Body of pancreas (tissue), 4 donors: ENCODE measurements at regions not wholly inside any gene's neighbourhood (a gene's known extent, or its start where the extent isn't known, plus 50 kb on each side); places are given as distances from the start of the nearest gene placed in this dataset.

Experiments used
- ATAC-seq: fragments of 150-250 bp; one replicate; pipeline ENCODE4 v1.9.1; 2016
- DNase-seq, 4 donors: peaks; one replicate each; pipeline ENCODE4 v3.0.0-alpha.2; 2019
- H3K27ac ChIP-seq, 4 donors: fragments of 200-600 bp; sonication (generic); 1 replicate in 3 of 4; 2 replicates in 1 of 4; pipeline versions ENCODE4 v1.5.1 to v1.6.1; 2016 to 2019; ENCODE audit warnings: mild to moderate bottlenecking in 1 of 4, mixed read lengths in 1 of 4, moderate library complexity in 1 of 4
- H3K27me3 ChIP-seq, 2 donors: fragments of 200-600 bp; sonication (generic); one replicate each; pipeline ENCODE4 v1.6.0; 2016; ENCODE audit warnings: mild to moderate bottlenecking in 1 of 2
- H3K36me3 ChIP-seq, 2 donors: fragments of 200-600 bp; sonication (generic); replicated peaks in 1 of 2; 2 replicates each; pipeline ENCODE4 v1.5.1; 2016; ENCODE audit warnings: low read depth in 2 of 2; ENCODE audit not compliant: insufficient read depth in 1 of 2
- H3K4me1 ChIP-seq: fragments of 200-600 bp; sonication (generic); one replicate; pipeline ENCODE4 v1.6.0; 2016
- H3K4me3 ChIP-seq, 2 donors: fragments of 200-600 bp; sonication (generic); 1 replicate in 1 of 2; 2 replicates in 1 of 2; pipeline ENCODE4 v1.5.1; 2016 to 2019
- H3K9me3 ChIP-seq, 3 donors: fragments of 200-600 bp; sonication (generic); 1 replicate in 2 of 3; 2 replicates in 1 of 3; pipeline ENCODE4 v1.5.1; 2016
- CTCF ChIP-seq, 7 experiments: fragments of 450-650 bp in 4 of 7; fragments of 200-600 bp in 3 of 7; sonication (generic) in 3 of 7; IDR thresholded peaks; one replicate each; pipeline ENCODE4 v1.5.1; 2016 to 2019; ENCODE audit warnings: antibody characterized with exemption in 7 of 7
- POLR2A ChIP-seq, 3 donors: fragments of 450-650 bp; IDR thresholded peaks; one replicate each; pipeline ENCODE4 v1.6.1; 2016; ENCODE audit warnings: antibody characterized with exemption in 3 of 3, mild to moderate bottlenecking in 2 of 3
- WGBS, 2 donors: methylation state at CpG; one replicate each; pipeline ENCODE4 v1.1.5; 2017; 5-methylcytosine and 5-hydroxymethylcytosine counted together
- intact Hi-C: fragments of 100-400 bp; cut with DNase I; formaldehyde crosslinking; loops from one replicate; pipeline ENCODE4 v1.15.1; 2023

- Histone ChIP-seq H3K27ac (no peak overlapping the region), H3K27me3 (no peaks in the 10 kb centered on the region), H3K4me1 (no peaks in the 10 kb centered on the region), H3K36me3 (no peaks in the 10 kb centered on the region), H3K9me3 (no peaks in the 10 kb centered on the region), H3K4me3 (no peak overlapping the region)
- ATAC-seq = no peak
- DNase-seq = peak in 3 of 4 donors; percentile 17 to 38 (median 26)
- WGBS, 2 donors = 17 to 30% methylated on average over 6 to 17 of the region's 17 CpGs
- intact Hi-C loops = no loop called here
- peak; percentile 27 to 53 (median 49) for TF ChIP-seq CTCF (IDR thresholded peaks at IDR 0.05)
- no peak for TF ChIP-seq POLR2A (IDR thresholded peaks at IDR 0.05)
Observed at GRCh38 chr1:4585216-4585615, 69.2 kb upstream of the AJAP1 start.

- H3K36me3 ChIP-seq = no peaks in the 10 kb centered on the region
- H3K27me3 ChIP-seq = no peaks in the 10 kb centered on the region
- no peaks in the 10 kb centered on the region for H3K4me1 ChIP-seq
- no peak for TF ChIP-seq POLR2A (IDR thresholded peaks at IDR 0.05)
- TF ChIP-seq CTCF (IDR thresholded peaks at IDR 0.05) = no peak
- no peak for ATAC-seq
- no peak overlapping the region for H3K4me3 ChIP-seq
- intact Hi-C loops = no loop called here
- no peaks in the 10 kb centered on the region for H3K9me3 ChIP-seq
- WGBS, 2 donors = 36 to 50% methylated on average over 6 of the region's 6 CpGs
- DNase-seq = no peak
- H3K27ac ChIP-seq = no peak overlapping the region
Observed at GRCh38 chr1:4585705-4586104, 68.7 kb upstream of the AJAP1 start.

- DNase-seq (no peak), ATAC-seq (no peak)
- TF ChIP-seq POLR2A (IDR thresholded peaks at IDR 0.05) (no peak), CTCF (IDR thresholded peaks at IDR 0.05) (no peak)
- intact Hi-C loops = no loop called here
- Histone ChIP-seq H3K4me1 (no peaks in the 10 kb centered on the region), H3K36me3 (no peaks in the 10 kb centered on the region), H3K27me3 (no peaks in the 10 kb centered on the region), H3K27ac (no peak overlapping the region), H3K9me3 (no peaks in the 10 kb centered on the region), H3K4me3 (no peak overlapping the region)
- 26 to 43% methylated on average over 6 of the region's 6 CpGs for WGBS, 2 donors
Observed at GRCh38 chr1:4586611-4587160, 67.7 kb upstream of the AJAP1 start.

GRCh38 chr1:4587721-4588120 lies 66.7 kb upstream of the AJAP1 start:
- Histone ChIP-seq H3K9me3 (no peaks in the 10 kb centered on the region), H3K36me3 (no peaks in the 10 kb centered on the region), H3K27me3 (no peaks in the 10 kb centered on the region), H3K27ac (no peak overlapping the region), H3K4me3 (no peak overlapping the region), H3K4me1 (no peaks in the 10 kb centered on the region)
- DNase-seq (no peak), ATAC-seq (no peak)
- WGBS, 2 donors = 58 to 65% methylated on average over 6 of the region's 6 CpGs
- intact Hi-C loops = no loop called here
- TF ChIP-seq POLR2A (IDR thresholded peaks at IDR 0.05) (no peak), CTCF (IDR thresholded peaks at IDR 0.05) (no peak)

- ATAC-seq = no peak
Observed at GRCh38 chr1:4590756-4591155, 63.7 kb upstream of the AJAP1 start.

More at GRCh38 chr1:4590756-4591155, 63.7 kb upstream of the AJAP1 start:
- no peak overlapping the region for H3K27ac ChIP-seq
- no peak overlapping the region for H3K4me3 ChIP-seq
- intact Hi-C loops = no loop called here
- no peaks in the 10 kb centered on the region for H3K36me3 ChIP-seq
- no peaks in the 10 kb centered on the region for H3K4me1 ChIP-seq
- TF ChIP-seq CTCF (IDR thresholded peaks at IDR 0.05) = no peak
- no peak for TF ChIP-seq POLR2A (IDR thresholded peaks at IDR 0.05)
- DNase-seq = no peak
- no peaks in the 10 kb centered on the region for H3K27me3 ChIP-seq
- H3K9me3 ChIP-seq = no peaks in the 10 kb centered on the region
- 34 to 51% methylated on average over 4 of the region's 4 CpGs for WGBS, 2 donors
